ENCODE measurements at regions not wholly inside any gene's neighbourhood (a gene's known extent, or its start where the extent isn't known, plus 50 kb on each side); places are given as distances from the start of the nearest gene placed in this dataset.

DNA sequence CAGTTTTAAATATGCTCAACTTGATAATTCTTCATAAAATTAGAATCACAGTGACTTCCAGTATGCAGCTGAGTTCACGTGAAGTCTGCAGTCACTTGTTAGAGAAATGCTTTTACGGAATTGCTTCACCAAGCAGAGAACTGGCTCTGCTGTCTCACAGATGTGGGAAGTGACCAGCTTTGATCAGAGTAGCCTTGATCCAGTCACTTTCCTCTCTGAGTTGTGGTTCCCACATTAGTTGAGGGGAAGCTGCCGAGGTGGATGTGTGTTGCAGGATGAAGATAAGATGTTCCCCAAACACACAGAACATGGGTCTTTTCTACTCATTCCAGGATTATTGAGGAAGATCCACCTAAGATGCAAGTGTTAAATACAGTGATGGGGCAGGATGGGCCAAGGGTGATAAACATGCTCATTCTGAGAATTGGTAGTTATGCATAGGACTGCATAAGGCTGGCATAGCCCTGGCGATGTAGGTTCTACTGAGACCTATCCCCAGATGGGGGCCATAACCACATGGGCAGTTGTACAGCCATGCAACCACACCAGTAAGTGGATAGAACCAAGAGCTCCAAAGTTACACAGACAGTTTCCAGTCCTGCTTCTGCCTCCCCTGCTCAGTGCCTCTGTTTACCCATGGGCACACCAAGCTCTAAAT lies 168.9 kb upstream of the MAF start:
- no peaks in the 10 kb centered on the region for H3K9me3 ChIP-seq (ENCODE audit: control insufficient read depth, low read depth, low read length)
- H3K36me3 Mint-ChIP-seq (ENCODE audit: insufficient read depth in 1 of 3, low read depth in 3 of 3), result no peaks in the 10 kb centered on the region
- H2BK120ac ChIP-seq (ENCODE audit: low read depth, low read length, poor library complexity, severe bottlenecking), result no peak overlapping the region
- H4K91ac ChIP-seq (ENCODE audit: insufficient read length, low read depth, low read length), result no peak overlapping the region
- H3K79me1 ChIP-seq (ENCODE audit: insufficient read depth, low read depth, low read length, poor library complexity, severe bottlenecking), result no peaks in the 10 kb centered on the region
- no peak overlapping the region for H2BK5ac ChIP-seq (ENCODE audit: insufficient read length, low read length)
- H4K5ac ChIP-seq (ENCODE audit: insufficient read length, low read depth, low read length), result no peak overlapping the region
- H3K27ac ChIP-seq (ENCODE audit: insufficient read length, low read depth, low read length), result no peak overlapping the region
- no peak overlapping the region for H3K18ac ChIP-seq (ENCODE audit: insufficient read length, low read depth, low read length)
- H4K20me1 ChIP-seq (ENCODE audit: control insufficient read depth, insufficient read depth, insufficient read length), result no peaks in the 10 kb centered on the region
- DNase-seq, result no peak
- H3K79me2 ChIP-seq (ENCODE audit: insufficient read depth, low read length), result no peaks in the 10 kb centered on the region
- H3K4me2 ChIP-seq (ENCODE audit: insufficient read depth, insufficient read length, low read length), result no peak overlapping the region
- peaks cover 3% of the 10 kb centered on the region; the same call in 1 of the 2 replicates for H3K4me1 ChIP-seq (ENCODE audit: insufficient read depth, low read length)
- H2AK5ac ChIP-seq (ENCODE audit: insufficient read length, low read length), result no peak overlapping the region
- no peak overlapping the region for H2BK15ac ChIP-seq (ENCODE audit: low read depth, low read length)
- H3K14ac ChIP-seq (ENCODE audit: insufficient read depth, low read length), result no peak overlapping the region
- no peaks in the 10 kb centered on the region; a peak in 1 of 5 replicates for H3K9me3 Mint-ChIP-seq
- H3K4ac ChIP-seq (ENCODE audit: low read depth, low read length), result no peak overlapping the region
- no peak overlapping the region for H3K27ac Mint-ChIP-seq
- H3K4me1 Mint-ChIP-seq, result peaks cover 30 to 31% of the 10 kb centered on the region in 2 experiments
- H3K9ac ChIP-seq (ENCODE audit: extremely low read depth, insufficient read length, low read length), result no peak overlapping the region
- TF ChIP-seq, protein P1, sequence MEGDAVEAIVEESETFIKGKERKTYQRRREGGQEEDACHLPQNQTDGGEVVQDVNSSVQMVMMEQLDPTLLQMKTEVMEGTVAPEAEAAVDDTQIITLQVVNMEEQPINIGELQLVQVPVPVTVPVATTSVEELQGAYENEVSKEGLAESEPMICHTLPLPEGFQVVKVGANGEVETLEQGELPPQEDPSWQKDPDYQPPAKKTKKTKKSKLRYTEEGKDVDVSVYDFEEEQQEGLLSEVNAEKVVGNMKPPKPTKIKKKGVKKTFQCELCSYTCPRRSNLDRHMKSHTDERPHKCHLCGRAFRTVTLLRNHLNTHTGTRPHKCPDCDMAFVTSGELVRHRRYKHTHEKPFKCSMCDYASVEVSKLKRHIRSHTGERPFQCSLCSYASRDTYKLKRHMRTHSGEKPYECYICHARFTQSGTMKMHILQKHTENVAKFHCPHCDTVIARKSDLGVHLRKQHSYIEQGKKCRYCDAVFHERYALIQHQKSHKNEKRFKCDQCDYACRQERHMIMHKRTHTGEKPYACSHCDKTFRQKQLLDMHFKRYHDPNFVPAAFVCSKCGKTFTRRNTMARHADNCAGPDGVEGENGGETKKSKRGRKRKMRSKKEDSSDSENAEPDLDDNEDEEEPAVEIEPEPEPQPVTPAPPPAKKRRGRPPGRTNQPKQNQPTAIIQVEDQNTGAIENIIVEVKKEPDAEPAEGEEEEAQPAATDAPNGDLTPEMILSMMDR (conservative IDR thresholded peaks at IDR 0.05), result no peak
- no peak overlapping the region for H3K23ac ChIP-seq (ENCODE audit: insufficient read length, low read depth, low read length)
- no peak overlapping the region for H3K56ac ChIP-seq (ENCODE audit: insufficient read length, low read depth, low read length)
- H2BK12ac ChIP-seq (ENCODE audit: insufficient read length, low read depth, low read length), result no peak overlapping the region
- no peak overlapping the region for H2BK20ac ChIP-seq (ENCODE audit: low read depth, low read length, poor library complexity, severe bottlenecking)
- H4K8ac ChIP-seq (replicated peaks; ENCODE audit: insufficient read length, low read depth, low read length), result no peak overlapping the region
- no peak overlapping the region for H3T11ph ChIP-seq (ENCODE audit: low read length)
- no peak overlapping the region for H2AFZ ChIP-seq (ENCODE audit: low read length)
- WGBS (ENCODE audit: extremely low coverage, insufficient read length, low lambda C conversion rate), result no CpG with 5 or more reads among the region's 4 CpGs
- peaks cover 5% of the 10 kb centered on the region for H3K23me2 ChIP-seq (ENCODE audit: insufficient read length, low read depth, low read length, poor library complexity, severe bottlenecking)
- peak overlapping the region; percentile 77 to 89; a peak in 4 of 5 replicates for H3K4me3 Mint-ChIP-seq
- H3K27me3 ChIP-seq (ENCODE audit: insufficient read depth, low read length), result no peaks in the 10 kb centered on the region
- H3K27me3 Mint-ChIP-seq (ENCODE audit: low read depth), result peaks cover 7% of the 10 kb centered on the region

Measured in H9 (cell line).